ENCODE measurements at regions not wholly inside any gene's neighbourhood (a gene's known extent, or its start where the extent isn't known, plus 50 kb on each side); places are given as distances from the start of the nearest gene placed in this dataset.

DNA sequence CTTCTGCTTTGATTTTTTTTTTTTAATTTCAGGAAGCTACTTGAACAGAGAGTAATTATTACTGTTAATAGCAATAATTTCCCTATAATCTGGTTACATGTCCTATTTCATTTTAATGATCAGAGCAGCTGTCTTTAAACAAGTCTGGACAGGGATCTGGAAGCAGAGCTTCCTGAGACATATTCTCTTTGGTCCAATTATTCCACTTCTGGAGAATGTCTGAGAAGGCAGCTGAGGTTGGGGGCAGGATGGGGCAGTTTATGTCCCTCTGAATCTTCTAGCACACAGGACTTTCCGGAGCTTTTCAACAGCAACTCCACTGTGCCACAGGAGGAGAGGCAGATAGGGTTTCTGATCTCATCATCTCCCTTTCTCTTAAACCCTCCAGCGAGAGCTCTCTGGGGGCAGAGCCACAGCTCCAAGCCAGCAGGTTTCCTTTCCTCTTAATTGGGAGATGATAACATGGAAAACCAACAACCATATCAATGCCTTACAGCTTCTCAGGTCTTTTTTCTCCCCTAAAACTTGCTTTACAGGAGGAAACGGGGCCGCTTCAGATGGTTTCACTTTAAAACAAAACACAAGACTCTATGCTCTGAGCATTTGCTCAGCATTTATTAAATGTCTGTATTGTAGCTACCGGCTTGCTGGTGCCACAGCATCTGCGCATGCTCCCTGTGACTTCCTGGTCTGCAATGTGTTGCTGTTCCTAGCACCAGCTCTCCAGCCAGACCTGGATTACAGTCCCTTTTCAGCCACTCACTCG, 425.7 kb upstream of the USP24 start:
- TF ChIP-seq, protein P1, sequence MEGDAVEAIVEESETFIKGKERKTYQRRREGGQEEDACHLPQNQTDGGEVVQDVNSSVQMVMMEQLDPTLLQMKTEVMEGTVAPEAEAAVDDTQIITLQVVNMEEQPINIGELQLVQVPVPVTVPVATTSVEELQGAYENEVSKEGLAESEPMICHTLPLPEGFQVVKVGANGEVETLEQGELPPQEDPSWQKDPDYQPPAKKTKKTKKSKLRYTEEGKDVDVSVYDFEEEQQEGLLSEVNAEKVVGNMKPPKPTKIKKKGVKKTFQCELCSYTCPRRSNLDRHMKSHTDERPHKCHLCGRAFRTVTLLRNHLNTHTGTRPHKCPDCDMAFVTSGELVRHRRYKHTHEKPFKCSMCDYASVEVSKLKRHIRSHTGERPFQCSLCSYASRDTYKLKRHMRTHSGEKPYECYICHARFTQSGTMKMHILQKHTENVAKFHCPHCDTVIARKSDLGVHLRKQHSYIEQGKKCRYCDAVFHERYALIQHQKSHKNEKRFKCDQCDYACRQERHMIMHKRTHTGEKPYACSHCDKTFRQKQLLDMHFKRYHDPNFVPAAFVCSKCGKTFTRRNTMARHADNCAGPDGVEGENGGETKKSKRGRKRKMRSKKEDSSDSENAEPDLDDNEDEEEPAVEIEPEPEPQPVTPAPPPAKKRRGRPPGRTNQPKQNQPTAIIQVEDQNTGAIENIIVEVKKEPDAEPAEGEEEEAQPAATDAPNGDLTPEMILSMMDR (conservative IDR thresholded peaks at IDR 0.05 in 1 of 2, IDR thresholded peaks at IDR 0.05 in 1 of 2; ENCODE audit: extremely low read depth in 1 of 2, insufficient read depth in 1 of 2, low read depth in 1 of 2, low read length in 2 of 2): no peak
- TF ChIP-seq EZH2 (IDR thresholded peaks at IDR 0.05; ENCODE audit: borderline replicate concordance, low read length): no peak

All from mammary epithelial cell (primary cell).